Suprapubic skin (tissue), 4 donors: ENCODE measurements at regions not wholly inside any gene's neighbourhood (a gene's known extent, or its start where the extent isn't known, plus 50 kb on each side); places are given as distances from the start of the nearest gene placed in this dataset.

Source experiments
- DNase-seq, 2 donors: peaks; one replicate each; pipeline ENCODE4 v3.0.0-alpha.2; 2019; ENCODE audit warnings: low spot score in 2 of 2
- H3K27ac ChIP-seq: fragments of 200-600 bp; sonication (generic); one replicate; pipeline ENCODE4 v1.5.1; 2019
- H3K27me3 ChIP-seq: fragments of 200-600 bp; sonication (generic); one replicate; pipeline ENCODE4 v1.5.1; 2019
- H3K36me3 ChIP-seq: fragments of 200-600 bp; sonication (generic); one replicate; pipeline ENCODE4 v1.5.1; 2019
- H3K4me1 ChIP-seq: fragments of 200-600 bp; sonication (generic); one replicate; pipeline ENCODE4 v1.5.1; 2019
- H3K4me3 ChIP-seq: fragments of 200-600 bp; sonication (generic); one replicate; pipeline ENCODE4 v1.5.1; 2019; ENCODE audit warnings: mild to moderate bottlenecking
- H3K9me3 ChIP-seq: fragments of 200-600 bp; sonication (generic); one replicate; pipeline ENCODE4 v1.5.1; 2019
- CTCF ChIP-seq, 2 donors: fragments of 200-600 bp in 1 of 2; fragments of 450-650 bp in 1 of 2; sonication (generic) in 1 of 2; IDR thresholded peaks; one replicate each; pipeline ENCODE4 v1.5.1; 2016 to 2019; ENCODE audit warnings: antibody characterized with exemption in 2 of 2, mild to moderate bottlenecking in 1 of 2, moderate library complexity in 1 of 2
- EP300 ChIP-seq: sonication (generic); formaldehyde crosslinking; IDR thresholded peaks from one replicate; pipeline ENCODE4 v1.6.1; 2017; ENCODE audit warnings: antibody characterized with exemption
- POLR2A ChIP-seq, 2 donors: fragments of 450-650 bp; IDR thresholded peaks; one replicate each; pipeline ENCODE4 v1.6.1; 2017; ENCODE audit warnings: antibody characterized with exemption in 2 of 2, mild to moderate bottlenecking in 2 of 2, moderate library complexity in 2 of 2
- POLR2AphosphoS5 ChIP-seq, 3 donors: sonication (generic); formaldehyde crosslinking; IDR thresholded peaks; one replicate each; pipeline ENCODE4 v1.6.1; 2017; ENCODE audit warnings: antibody characterized with exemption in 3 of 3
- WGBS: methylation state at CpG from one replicate; pipeline ENCODE4 v1.1.5; 2018; 5-methylcytosine and 5-hydroxymethylcytosine counted together

- no peak overlapping the region for H3K27ac ChIP-seq
- H3K36me3 ChIP-seq, result no peaks in the 10 kb centered on the region
- TF ChIP-seq EP300, result no peak
- no peaks in the 10 kb centered on the region for H3K27me3 ChIP-seq
- H3K4me1 ChIP-seq, result no peaks in the 10 kb centered on the region
- WGBS, result 81% methylated on average over 2 of the region's 2 CpGs
- no peaks in the 10 kb centered on the region for H3K9me3 ChIP-seq
- DNase-seq, result no peak
- H3K4me3 ChIP-seq, result no peak overlapping the region
These were observed 125.5 kb downstream of the IL20RB start for GRCh38 chr3:137083332-137083731.

- WGBS, result 67% methylated on average over 4 of the region's 4 CpGs
- no peak overlapping the region for H3K27ac ChIP-seq
- H3K36me3 ChIP-seq, result no peaks in the 10 kb centered on the region
- no peak for TF ChIP-seq EP300
- no peak for TF ChIP-seq POLR2A (IDR thresholded peaks at IDR 0.05)
- TF ChIP-seq CTCF (IDR thresholded peaks at IDR 0.05), result no peak
- no peak for TF ChIP-seq POLR2AphosphoS5 (IDR thresholded peaks at IDR 0.05)
- H3K4me1 ChIP-seq, result no peaks in the 10 kb centered on the region
- H3K4me3 ChIP-seq, result no peak overlapping the region
- no peaks in the 10 kb centered on the region for H3K27me3 ChIP-seq
- no peak for DNase-seq
- no peaks in the 10 kb centered on the region for H3K9me3 ChIP-seq
These were observed 126.8 kb downstream of the IL20RB start for GRCh38 chr3:137084586-137084985.

GRCh38 chr3:137097386-137097785 lies 139.6 kb downstream of the IL20RB start:
- Histone ChIP-seq H3K27ac (no peak overlapping the region), H3K4me3 (no peak overlapping the region), H3K36me3 (no peaks in the 10 kb centered on the region), H3K27me3 (no peaks in the 10 kb centered on the region), H3K9me3 (no peaks in the 10 kb centered on the region), H3K4me1 (no peaks in the 10 kb centered on the region)
- WGBS, result 65% methylated on average over 3 of the region's 3 CpGs
- TF ChIP-seq POLR2AphosphoS5 (IDR thresholded peaks at IDR 0.05), result no peak
- no peak for TF ChIP-seq POLR2A (IDR thresholded peaks at IDR 0.05)
- TF ChIP-seq EP300, result no peak
- no peak for TF ChIP-seq CTCF (IDR thresholded peaks at IDR 0.05)
- no peak for DNase-seq

GRCh38 chr3:137097852-137098251 lies 140.1 kb downstream of the IL20RB start:
- Histone ChIP-seq H3K9me3 (no peaks in the 10 kb centered on the region), H3K27me3 (no peaks in the 10 kb centered on the region), H3K36me3 (no peaks in the 10 kb centered on the region), H3K4me3 (no peak overlapping the region), H3K27ac (no peak overlapping the region), H3K4me1 (no peaks in the 10 kb centered on the region)
- no peak for DNase-seq
- WGBS, result 86% methylated on average over 5 of the region's 5 CpGs
- no peak for TF ChIP-seq EP300
- TF ChIP-seq POLR2A (IDR thresholded peaks at IDR 0.05), result no peak
- no peak for TF ChIP-seq CTCF (IDR thresholded peaks at IDR 0.05)

GRCh38 chr3:137099364-137100219 lies 141.8 kb downstream of the IL20RB start:
- Histone ChIP-seq H3K9me3 (no peaks in the 10 kb centered on the region), H3K27me3 (no peaks in the 10 kb centered on the region), H3K4me1 (no peaks in the 10 kb centered on the region), H3K36me3 (no peaks in the 10 kb centered on the region), H3K4me3 (no peak overlapping the region), H3K27ac (no peak overlapping the region)
- no peak for TF ChIP-seq POLR2AphosphoS5 (IDR thresholded peaks at IDR 0.05)
- no peak for TF ChIP-seq POLR2A (IDR thresholded peaks at IDR 0.05)
- no peak for TF ChIP-seq EP300
- no peak for TF ChIP-seq CTCF (IDR thresholded peaks at IDR 0.05)
- WGBS, result 58% methylated on average over 3 of the region's 3 CpGs
- DNase-seq, result no peak
